OCI-LY3 (cell line): ENCODE measurements at regions not wholly inside any gene's neighbourhood (a gene's known extent, or its start where the extent isn't known, plus 50 kb on each side); places are given as distances from the start of the nearest gene placed in this dataset.

ENCODE experiments used
- H2AFZ ChIP-seq: fragments of 200-600, 300-600 bp; shearing (Covaris generic); 2 replicates; pipeline ENCODE4 v1.6.0; 2014; ENCODE audit warnings: antibody characterized with exemption, low read depth, low read length
- H3K27ac ChIP-seq: fragments of 200-600, 300-600 bp; sonication (generic); 2 replicates; pipeline ENCODE4 v1.5.1; 2014; ENCODE audit warnings: mild to moderate bottlenecking, low read length, moderate library complexity, mixed read lengths
- H3K27me3 ChIP-seq: fragments of 200-600, 300-600 bp; sonication (generic); 2 replicates; pipeline ENCODE4 v1.6.1; 2014; ENCODE audit warnings: low read depth, low read length, mixed read lengths
- H3K36me3 ChIP-seq: fragments of 200-600, 300-600 bp; sonication (generic); replicated peaks from 2 replicates; pipeline ENCODE3; 2014; ENCODE audit warnings: low read depth, low read length, mixed read lengths
- H3K4me1 ChIP-seq: fragments of 300-600, 200-600 bp; sonication (generic); 2 replicates; pipeline ENCODE4 v1.6.1; 2014; ENCODE audit warnings: low read length, mixed read lengths
- H3K4me2 ChIP-seq: fragments of 200-600, 300-600 bp; sonication (generic); 2 replicates; pipeline ENCODE4 v1.6.1; 2014; ENCODE audit warnings: low read length, mixed read lengths
- H3K4me3 ChIP-seq: fragments of 300-600, 200-600 bp; sonication (generic); 2 replicates; pipeline ENCODE4 v1.5.1; 2014; ENCODE audit warnings: antibody characterized with exemption, mild to moderate bottlenecking, low read length, moderate library complexity
- H3K79me2 ChIP-seq: fragments of 300-600, 200-600 bp; shearing (Covaris generic); 2 replicates; pipeline ENCODE4 v1.6.1; 2014; ENCODE audit warnings: mild to moderate bottlenecking, low read length, mixed read lengths
- H3K9ac ChIP-seq: fragments of 300-600, 200-600 bp; shearing (Covaris generic); 2 replicates; pipeline ENCODE4 v1.6.0; 2014; ENCODE audit warnings: mild to moderate bottlenecking, low read length, moderate library complexity
- H3K9me3 ChIP-seq: fragments of 200-600, 300-600 bp; shearing (Covaris generic); 2 replicates; pipeline ENCODE4 v1.6.1; 2014; ENCODE audit warnings: low read length, mixed read lengths; ENCODE audit not compliant: insufficient read depth
- H4K20me1 ChIP-seq: fragments of 200-600, 300-600 bp; sonication (generic); 2 replicates; pipeline ENCODE4 v1.6.1; 2016; ENCODE audit warnings: low read length, mixed read lengths; ENCODE audit not compliant: insufficient read depth
- CTCF ChIP-seq: fragments of 200-600, 300-600 bp; sonication (generic); IDR thresholded peaks from 2 replicates; pipeline ENCODE4 v1.5.1; 2014; ENCODE audit warnings: antibody characterized with exemption, low read length, low read depth
- EZH2phosphoT487 ChIP-seq: fragments of 200-600 bp; shearing (Covaris generic); IDR thresholded peaks from 2 replicates; pipeline ENCODE4 v1.6.1; 2018; ENCODE audit warnings: antibody characterized with exemption, mixed run types, low read depth

DNA sequence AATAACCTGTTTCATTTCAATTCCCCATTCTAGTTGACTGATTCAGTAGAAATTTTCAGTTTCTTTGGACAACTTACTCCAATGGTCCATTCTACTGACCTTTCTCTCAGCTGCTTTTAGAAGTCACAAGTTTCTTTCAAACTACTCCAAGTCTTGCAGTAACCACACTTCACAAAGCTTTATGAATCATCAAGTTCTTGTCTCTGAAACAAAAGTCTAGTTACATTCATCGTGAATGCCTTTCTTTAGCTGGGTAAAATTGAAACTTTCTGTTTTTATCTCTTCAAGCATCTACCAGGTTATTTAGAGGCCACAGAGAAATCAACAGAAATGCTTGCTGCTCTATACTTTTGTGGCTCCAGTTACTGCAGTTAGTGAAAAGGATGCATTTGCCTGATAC is 405.4 kb downstream of the TMEM232 start:
- no peak overlapping the region for H3K27ac ChIP-seq
- H3K9me3 ChIP-seq, result no peaks in the 10 kb centered on the region
- TF ChIP-seq CTCF, result no peak
- no peak for TF ChIP-seq EZH2phosphoT487
- H2AFZ ChIP-seq, result no peak overlapping the region
- no peak overlapping the region for H3K4me3 ChIP-seq
- H3K27me3 ChIP-seq, result no peaks in the 10 kb centered on the region
- H3K36me3 ChIP-seq, result no peaks in the 10 kb centered on the region
- H3K79me2 ChIP-seq, result no peaks in the 10 kb centered on the region
- H3K4me2 ChIP-seq, result no peak overlapping the region
- H3K4me1 ChIP-seq, result 0 out of 2 replicates have a peak, but pooled peaks cover 4% of the 10 kb centered on the region
- H3K9ac ChIP-seq, result no peak overlapping the region
- H4K20me1 ChIP-seq, result no peaks in the 10 kb centered on the region

DNA sequence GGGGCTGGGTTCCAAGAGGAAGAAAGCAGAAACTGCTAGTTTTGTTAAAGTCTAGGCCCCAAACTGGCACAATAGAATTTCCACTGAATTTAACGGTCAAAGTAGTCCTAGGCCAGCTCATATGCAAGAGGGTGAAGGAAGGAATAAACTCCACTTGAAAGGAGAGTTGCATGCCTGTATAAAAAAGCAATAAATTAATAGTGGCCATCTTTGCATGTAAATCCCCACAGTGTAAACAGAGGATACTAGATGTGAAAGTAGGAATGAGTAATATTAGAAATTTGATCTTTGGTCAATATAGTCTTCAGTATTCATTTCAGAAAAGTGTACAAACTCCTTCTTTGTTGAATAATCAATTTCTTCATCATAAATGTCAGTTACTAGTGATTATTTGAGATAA is 403.1 kb downstream of the TMEM232 start:
- no peak for TF ChIP-seq EZH2phosphoT487
- TF ChIP-seq CTCF, result no peak
- no peaks in the 10 kb centered on the region for H4K20me1 ChIP-seq
- H3K9me3 ChIP-seq, result no peaks in the 10 kb centered on the region
- H3K79me2 ChIP-seq, result no peaks in the 10 kb centered on the region
- H3K36me3 ChIP-seq, result no peaks in the 10 kb centered on the region
- H3K9ac ChIP-seq, result no peak overlapping the region
- no peak overlapping the region for H3K4me2 ChIP-seq
- H3K27me3 ChIP-seq, result no peaks in the 10 kb centered on the region
- no peak overlapping the region for H2AFZ ChIP-seq
- H3K4me3 ChIP-seq, result no peak overlapping the region
- H3K4me1 ChIP-seq, result 0 out of 2 replicates have a peak, but pooled peaks cover 4% of the 10 kb centered on the region
- H3K27ac ChIP-seq, result no peak overlapping the region

GRCh38 chr5:110323832-110324231 is 402.6 kb downstream of the TMEM232 start:
- no peaks in the 10 kb centered on the region for H3K79me2 ChIP-seq
- no peak overlapping the region for H3K4me2 ChIP-seq
- no peak overlapping the region for H3K4me3 ChIP-seq
- 0 out of 2 replicates have a peak, but pooled peaks cover 4% of the 10 kb centered on the region for H3K4me1 ChIP-seq
- no peaks in the 10 kb centered on the region for H4K20me1 ChIP-seq
- no peaks in the 10 kb centered on the region for H3K9me3 ChIP-seq
- H3K27ac ChIP-seq, result no peak overlapping the region
- TF ChIP-seq EZH2phosphoT487 (no peak), CTCF (no peak)
- H3K27me3 ChIP-seq, result no peaks in the 10 kb centered on the region
- H2AFZ ChIP-seq, result no peak overlapping the region
- H3K36me3 ChIP-seq, result no peaks in the 10 kb centered on the region
- H3K9ac ChIP-seq, result no peak overlapping the region

DNA sequence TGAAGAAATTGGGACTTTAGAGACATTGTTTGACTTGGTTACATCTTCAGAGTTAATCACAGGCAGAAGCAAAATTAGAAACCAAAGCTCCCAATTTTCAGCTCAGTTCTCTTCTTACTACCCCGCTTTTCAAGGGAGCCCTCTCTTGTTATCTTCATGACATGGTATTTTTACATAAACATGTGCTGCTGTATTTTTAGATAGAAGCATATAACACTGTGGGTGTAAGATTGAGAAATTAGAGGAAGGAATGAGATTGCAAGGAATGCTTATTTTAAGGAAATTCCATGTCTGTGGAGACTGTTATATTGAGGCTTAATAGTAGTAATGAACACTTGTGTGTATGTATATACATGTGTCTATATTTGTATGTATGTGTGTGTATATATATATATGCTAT is 401.6 kb downstream of the TMEM232 start:
- Histone ChIP-seq H3K9me3 (no peaks in the 10 kb centered on the region), H3K9ac (no peak overlapping the region), H3K36me3 (no peaks in the 10 kb centered on the region), H3K4me1 (0 out of 2 replicates have a peak, but pooled peaks cover 4% of the 10 kb centered on the region), H3K4me2 (no peak overlapping the region), H4K20me1 (no peaks in the 10 kb centered on the region), H2AFZ (no peak overlapping the region), H3K4me3 (no peak overlapping the region), H3K27me3 (no peaks in the 10 kb centered on the region), H3K27ac (no peak overlapping the region), H3K79me2 (no peaks in the 10 kb centered on the region)
- TF ChIP-seq CTCF (no peak), EZH2phosphoT487 (no peak)
